A549 (cell line): ENCODE measurements at regions not wholly inside any gene's neighbourhood (a gene's known extent, or its start where the extent isn't known, plus 50 kb on each side); places are given as distances from the start of the nearest gene placed in this dataset.
A peak's percentile ranks its signal among the peaks of the same experiment; 100 is the strongest.

Source experiments
- ATAC-seq, 2 experiments: fragments of 200-7000 bp in 1 of 2; fragments of >200 bp in 1 of 2; cut with Nextera tagmentation in 1 of 2; cut with Tn5 transposase in 1 of 2; 3 replicates each; pipeline versions ENCODE4 v1.8.0 to v1.9.1; 2018 to 2020; ENCODE audit warnings: mild to moderate bottlenecking in 1 of 2, moderate library complexity in 1 of 2
- CTCF ChIA-PET: fragments of 300-600 bp; sonication (Branson Sonifier 250); formaldehyde crosslinking; extraction: SDS; loops from one replicate; lab custom pipeline; 2021; ENCODE audit warnings: antibody characterized with exemption, inconsistent platforms; lab: Yijun Ruan, JAX
- POLR2A ChIA-PET: fragments of 350-600 bp; formaldehyde crosslinking; extraction: SDS; loops from one replicate; lab custom pipeline; 2021; ENCODE audit warnings: antibody characterized with exemption, inconsistent platforms; lab: Yijun Ruan, JAX
- DNase-seq, 2 experiments: peaks; one replicate each; pipeline versions ENCODE4 v3.0.0 to v3.0.0-alpha.2; 2011 to 2016; ENCODE audit warnings: low read depth in 1 of 2, low spot score in 1 of 2
- FAIRE-seq: peaks from 2 replicates; lab custom pipeline; 2011; peaks lifted over from hg19 to GRCh38; lab: Jason Lieb, UNC
- H3K27ac ChIP-seq, 2 experiments: fragments of >200 bp; sonication (Bioruptor Twin); formaldehyde crosslinking; 3 replicates each; pipeline ENCODE4 v1.5.1; 2016 to 2017
- H3K4me1 ChIP-seq: fragments of >200 bp; sonication (Bioruptor Twin); formaldehyde crosslinking; 3 replicates; pipeline ENCODE4 v1.6.1; 2016
- H3K4me2 ChIP-seq: fragments of >200 bp; sonication (Bioruptor Twin); formaldehyde crosslinking; 3 replicates; pipeline ENCODE4 v1.6.1; 2016
- H3K4me3 ChIP-seq: fragments of >200 bp; sonication (Bioruptor Twin); formaldehyde crosslinking; 3 replicates; pipeline ENCODE4 v1.5.1; 2016
- H3K9me3 ChIP-seq: fragments of >200 bp; sonication (Bioruptor Twin); formaldehyde crosslinking; 3 replicates; pipeline ENCODE4 v1.6.1; 2016
- BHLHE40 ChIP-seq: IDR thresholded peaks from 2 replicates; pipeline ENCODE4 v1.6.1; 2012; ENCODE audit warnings: low read depth, low read length, inconsistent platforms
- CBX8 ChIP-seq: fragments of 200-600 bp; sonication (generic); IDR thresholded peaks from 2 replicates; pipeline ENCODE4 v1.6.1; 2016
- CEBPB ChIP-seq, 2 experiments: fragments of >200 bp in 1 of 2; sonication (Bioruptor Twin) in 1 of 2; formaldehyde crosslinking in 1 of 2; IDR thresholded peaks; 2 replicates each; pipeline ENCODE4 v1.6.1; 2012 to 2016
- HOXB13 ChIP-seq: fragments of 250-450 bp; sonication (Bioruptor Pico); IDR thresholded peaks from 2 replicates; pipeline ENCODE4 v1.5.0; 2020; ENCODE audit warnings: low read depth, mild to moderate bottlenecking, moderate library complexity
- JUN ChIP-seq, 2 experiments: fragments of >200 bp; sonication (Bioruptor Twin); formaldehyde crosslinking; IDR thresholded peaks; 2 replicates in 1 of 2; 3 replicates in 1 of 2; pipeline ENCODE4 v1.6.1; 2016 to 2017
- MAFK ChIP-seq: fragments of 450-650 bp; IDR thresholded peaks from 2 replicates; pipeline ENCODE4 v1.6.1; 2014; ENCODE audit not compliant: partially characterized antibody
- NPAS2 ChIP-seq: fragments of 250-450 bp; sonication (Bioruptor Pico); IDR thresholded peaks from 2 replicates; pipeline ENCODE4 v1.8.0; 2022; ENCODE audit warnings: mild to moderate bottlenecking, moderate library complexity, borderline replicate concordance
- PBX3 ChIP-seq: IDR thresholded peaks from 2 replicates; pipeline ENCODE4 v1.6.1; 2012
- PHF8 ChIP-seq: fragments of 200-600 bp; sonication (generic); IDR thresholded peaks from 2 replicates; pipeline ENCODE4 v1.6.1; 2016; ENCODE audit warnings: low read depth, mild to moderate bottlenecking, antibody characterized with exemption, moderate library complexity, borderline replicate concordance
- RNF2 ChIP-seq: fragments of 200-600 bp; sonication (generic); IDR thresholded peaks from 2 replicates; pipeline ENCODE4 v1.6.1; 2016; ENCODE audit warnings: low read depth, mild to moderate bottlenecking, antibody characterized with exemption, moderate library complexity, borderline replicate concordance
- TFCP2L1 ChIP-seq: fragments of 250-450 bp; sonication (Bioruptor Pico); IDR thresholded peaks from 2 replicates; pipeline ENCODE4 v1.5.0; 2021; ENCODE audit warnings: mild to moderate bottlenecking
- ZC3H11A ChIP-seq: fragments of 450-650 bp; IDR thresholded peaks from 2 replicates; pipeline ENCODE4 v1.6.1; 2014; ENCODE audit warnings: antibody characterized with exemption, mild to moderate bottlenecking
- WGBS: methylation state at CpG from one replicate; pipeline ENCODE4 v1.1.6; 2017; ENCODE audit errors: missing lambda C conversion rate; 5-methylcytosine and 5-hydroxymethylcytosine counted together
- TF ChIP-seq, protein P1 (sequence below): IDR thresholded peaks from 2 replicates; pipeline ENCODE4 v1.6.1; 2012; ENCODE audit warnings: low read depth, borderline replicate concordance
- TF ChIP-seq, protein P2 (sequence below): fragments of >200 bp; sonication (Bioruptor Twin); formaldehyde crosslinking; IDR thresholded peaks from 2 replicates; pipeline ENCODE4 v1.6.1; 2016
- TF ChIP-seq, protein P3 (sequence below): fragments of >200 bp; sonication (Bioruptor Twin); formaldehyde crosslinking; IDR thresholded peaks from 3 replicates; pipeline ENCODE4 v1.6.1; 2016
- TF ChIP-seq, protein P4 (sequence below): fragments of 250-450 bp; sonication (Bioruptor Pico); IDR thresholded peaks from 2 replicates; pipeline ENCODE4 v1.5.0; 2020; ENCODE audit warnings: low read depth, mild to moderate bottlenecking, moderate library complexity

DNA sequence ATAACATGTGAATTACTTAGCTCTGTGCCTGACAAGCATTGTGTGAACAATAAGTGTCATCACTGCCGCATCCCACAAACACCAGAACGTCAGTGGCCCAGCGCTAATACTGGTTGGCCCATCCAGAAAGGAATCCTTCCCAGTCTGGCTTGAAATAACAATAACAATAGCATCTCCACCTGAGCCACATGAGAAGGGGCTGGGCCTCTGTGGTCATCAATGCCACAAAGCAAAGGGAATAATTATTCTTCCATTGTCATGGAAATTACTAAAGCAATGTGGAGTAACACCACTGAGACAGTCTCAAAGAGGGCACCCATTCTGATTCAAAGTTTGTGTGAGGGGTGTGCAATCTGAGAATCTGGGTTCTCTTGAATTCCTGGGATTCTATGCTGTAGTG, 105.7 kb upstream of the INHBA start:
- Histone ChIP-seq H3K4me2 (no peak overlapping the region), H3K4me3 (no peak overlapping the region), H3K27ac (no peak overlapping the region), H3K4me1 (no peaks in the 10 kb centered on the region), H3K9me3 (no peaks in the 10 kb centered on the region)
- ChIA-PET CTCF (no interaction called here), POLR2A (no interaction called here)
- TF ChIP-seq PHF8 = no peak
- TF ChIP-seq ZC3H11A = no peak
- TF ChIP-seq, protein P1, sequence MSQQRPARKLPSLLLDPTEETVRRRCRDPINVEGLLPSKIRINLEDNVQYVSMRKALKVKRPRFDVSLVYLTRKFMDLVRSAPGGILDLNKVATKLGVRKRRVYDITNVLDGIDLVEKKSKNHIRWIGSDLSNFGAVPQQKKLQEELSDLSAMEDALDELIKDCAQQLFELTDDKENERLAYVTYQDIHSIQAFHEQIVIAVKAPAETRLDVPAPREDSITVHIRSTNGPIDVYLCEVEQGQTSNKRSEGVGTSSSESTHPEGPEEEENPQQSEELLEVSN = no peak
- no peak for TF ChIP-seq BHLHE40
- 52% methylated on average over 3 of the region's 3 CpGs for WGBS
- FAIRE-seq (no peak), ATAC-seq (no peak), DNase-seq (no peak)

- ATAC-seq (no peak), DNase-seq (no peak), FAIRE-seq (no peak)
- 0% methylated on average over 2 of the region's 2 CpGs for WGBS
- CTCF ChIA-PET = no interaction called here
- Histone ChIP-seq H3K4me3 (no peak overlapping the region), H3K4me1 (no peaks in the 10 kb centered on the region), H3K9me3 (no peaks in the 10 kb centered on the region), H3K27ac (no peak overlapping the region), H3K4me2 (no peak overlapping the region)
- TF ChIP-seq, protein P2, sequence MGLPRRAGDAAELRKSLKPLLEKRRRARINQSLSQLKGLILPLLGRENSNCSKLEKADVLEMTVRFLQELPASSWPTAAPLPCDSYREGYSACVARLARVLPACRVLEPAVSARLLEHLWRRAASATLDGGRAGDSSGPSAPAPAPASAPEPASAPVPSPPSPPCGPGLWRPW = no peak
- TF ChIP-seq RNF2 (no peak), CEBPB (IDR thresholded peaks at IDR 0.05) (no peak), HOXB13 (CRISPR knock-in tag) (no peak), CBX8 (no peak)
- TF ChIP-seq, protein P3, sequence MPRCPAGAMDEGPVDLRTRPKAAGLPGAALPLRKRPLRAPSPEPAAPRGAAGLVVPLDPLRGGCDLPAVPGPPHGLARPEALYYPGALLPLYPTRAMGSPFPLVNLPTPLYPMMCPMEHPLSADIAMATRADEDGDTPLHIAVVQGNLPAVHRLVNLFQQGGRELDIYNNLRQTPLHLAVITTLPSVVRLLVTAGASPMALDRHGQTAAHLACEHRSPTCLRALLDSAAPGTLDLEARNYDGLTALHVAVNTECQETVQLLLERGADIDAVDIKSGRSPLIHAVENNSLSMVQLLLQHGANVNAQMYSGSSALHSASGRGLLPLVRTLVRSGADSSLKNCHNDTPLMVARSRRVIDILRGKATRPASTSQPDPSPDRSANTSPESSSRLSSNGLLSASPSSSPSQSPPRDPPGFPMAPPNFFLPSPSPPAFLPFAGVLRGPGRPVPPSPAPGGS = no peak
- TF ChIP-seq, protein P1 = no peak
- POLR2A ChIA-PET = no interaction called here
These were observed 100.7 kb upstream of the INHBA start for GRCh38 chr7:41803569-41803968.

- no peak for FAIRE-seq
- Histone ChIP-seq H3K4me3 (no peak overlapping the region), H3K27ac (no peak overlapping the region), H3K4me2 (no peak overlapping the region), H3K4me1 (no peaks in the 10 kb centered on the region), H3K9me3 (no peaks in the 10 kb centered on the region; the same call in 2 of the 3 replicates)
- no peak for DNase-seq
- TF ChIP-seq JUN (IDR thresholded peaks at IDR 0.05) (no peak), MAFK (peak; percentile 68)
- ChIA-PET POLR2A (no interaction called here), CTCF (no interaction called here)
- ATAC-seq = no peak
These were observed 93.4 kb upstream of the INHBA start for GRCh38 chr7:41796331-41796730.

- ATAC-seq (no peak), FAIRE-seq (no peak), DNase-seq (no peak)
- Histone ChIP-seq H3K4me2 (no peak overlapping the region), H3K4me3 (no peak overlapping the region), H3K4me1 (no peaks in the 10 kb centered on the region), H3K9me3 (no peaks in the 10 kb centered on the region; the same call in 2 of the 3 replicates), H3K27ac (no peak overlapping the region)
- TF ChIP-seq TFCP2L1 (CRISPR knock-in tag) (no peak), NPAS2 (CRISPR knock-in tag) (no peak), BHLHE40 (no peak), CBX8 (no peak), ZC3H11A (no peak), PBX3 (no peak)
- TF ChIP-seq, protein P4, sequence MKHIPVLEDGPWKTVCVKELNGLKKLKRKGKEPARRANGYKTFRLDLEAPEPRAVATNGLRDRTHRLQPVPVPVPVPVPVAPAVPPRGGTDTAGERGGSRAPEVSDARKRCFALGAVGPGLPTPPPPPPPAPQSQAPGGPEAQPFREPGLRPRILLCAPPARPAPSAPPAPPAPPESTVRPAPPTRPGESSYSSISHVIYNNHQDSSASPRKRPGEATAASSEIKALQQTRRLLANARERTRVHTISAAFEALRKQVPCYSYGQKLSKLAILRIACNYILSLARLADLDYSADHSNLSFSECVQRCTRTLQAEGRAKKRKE (CRISPR knock-in tag) = no peak
- 5% methylated on average over 6 of the region's 6 CpGs for WGBS
- ChIA-PET CTCF (no interaction called here), POLR2A (no interaction called here)
These were observed 92.5 kb upstream of the INHBA start for GRCh38 chr7:41795276-41795833.
